HepG2 (cell line): ENCODE measurements at regions not wholly inside any gene's neighbourhood (a gene's known extent, or its start where the extent isn't known, plus 50 kb on each side); places are given as distances from the start of the nearest gene placed in this dataset.

Experiments used
- ATAC-seq: fragments of 200-7000 bp; cut with Tn5 transposase; 3 replicates; pipeline ENCODE4 v1.9.1; 2020; ENCODE audit warnings: mild to moderate bottlenecking, moderate library complexity
- BruUV-seq: library from RNA; stranded (reverse); fragments of 400-500 nt; replicated peaks from 2 replicates; lab custom pipeline; 2021; lab: Mats Ljungman, UMichigan
- CTCF ChIA-PET: fragments of 300-600 bp; formaldehyde crosslinking; extraction: SDS; loops from one replicate; lab custom pipeline; 2021; ENCODE audit warnings: low total read pairs, inconsistent platforms, low intra/inter-chr PET ratio; lab: Yijun Ruan, JAX
- POLR2A ChIA-PET: fragments of 350-600 bp; sonication (Branson Sonifier 250); formaldehyde crosslinking; loops from one replicate; lab custom pipeline; 2020; ENCODE audit warnings: antibody characterized with exemption, inconsistent platforms; lab: Yijun Ruan, JAX
- DNase-seq: peaks from one replicate; pipeline ENCODE4 v3.0.0-alpha.2; 2015; ENCODE audit warnings: low spot score
- FAIRE-seq: peaks from 3 replicates; lab custom pipeline; 2011; peaks lifted over from hg19 to GRCh38; lab: Jason Lieb, UNC
- H2AFZ ChIP-seq: one replicate; pipeline ENCODE4 v1.6.1; 2011; ENCODE audit warnings: low read length, inconsistent platforms
- H3K27ac ChIP-seq: fragments of 300-600 bp; 3 replicates; pipeline ENCODE4 v1.8.0; 2011; ENCODE audit warnings: mixed run types, mild to moderate bottlenecking, mixed read lengths, low read length, inconsistent platforms; ENCODE audit not compliant: insufficient read depth; ENCODE audit errors: extremely low read length
- H3K27me3 ChIP-seq, 2 experiments: fragments of 200-600 bp in 1 of 2; 2 replicates in 1 of 2; 3 replicates in 1 of 2; pipeline versions ENCODE4 v1.6.0 to v1.8.0; 2011; ENCODE audit warnings: low read length in 2 of 2, mild to moderate bottlenecking in 2 of 2, moderate library complexity in 2 of 2, inconsistent platforms in 1 of 2; ENCODE audit not compliant: insufficient read depth in 2 of 2, control insufficient read depth in 1 of 2
- H3K36me3 ChIP-seq, 2 experiments: fragments of 200-600 bp in 1 of 2; replicated peaks in 1 of 2; 2 replicates in 1 of 2; 3 replicates in 1 of 2; pipeline versions ENCODE4 v1.5.1 to v1.8.0; 2011; ENCODE audit warnings: low read length in 2 of 2, inconsistent platforms in 1 of 2; ENCODE audit not compliant: insufficient read depth in 2 of 2, control insufficient read depth in 1 of 2
- H3K4me1 ChIP-seq: 2 replicates; pipeline ENCODE4 v1.5.1; 2012; ENCODE audit warnings: low read length, inconsistent platforms; ENCODE audit not compliant: insufficient read depth
- H3K4me2 ChIP-seq: 2 replicates; pipeline ENCODE4 v1.6.0; 2011; ENCODE audit warnings: low read depth, low read length, inconsistent platforms
- H3K4me3 ChIP-seq, 3 experiments: fragments of 200-600 bp in 1 of 3; sonication (generic), shearing (Covaris generic) in 1 of 3; replicated peaks in 1 of 3; 2 replicates each; pipeline ENCODE4 v1.5.1; 2011 to 2016; ENCODE audit warnings: low read length in 3 of 3, inconsistent platforms in 2 of 3, low read depth in 2 of 3, mild to moderate bottlenecking in 2 of 3, control low read depth in 1 of 3, mixed read lengths in 1 of 3; ENCODE audit not compliant: insufficient read depth in 1 of 3
- H3K79me2 ChIP-seq: one replicate; pipeline ENCODE4 v1.6.1; 2011; ENCODE audit warnings: low read length, inconsistent platforms; ENCODE audit not compliant: insufficient read depth
- H3K9ac ChIP-seq: 2 replicates; pipeline ENCODE4 v1.6.0; 2011; ENCODE audit warnings: mild to moderate bottlenecking, low read depth, low read length, inconsistent platforms; ENCODE audit not compliant: insufficient read depth
- H3K9me3 ChIP-seq: 2 replicates; pipeline ENCODE4 v1.5.1; 2012; ENCODE audit warnings: mild to moderate bottlenecking, low read length
- H4K20me1 ChIP-seq: 2 replicates; pipeline ENCODE4 v1.6.0; 2011; ENCODE audit warnings: inconsistent platforms, mild to moderate bottlenecking, low read length, moderate library complexity; ENCODE audit not compliant: insufficient read depth
- NFAT5 ChIP-seq: sonication (generic); formaldehyde crosslinking; IDR thresholded peaks from 2 replicates; pipeline ENCODE4 v1.4.0; 2020; ENCODE audit warnings: missing genetic modification reagents
- SKI ChIP-seq: fragments of 450-650 bp; IDR thresholded peaks from one replicate; pipeline ENCODE4 v1.6.1; 2018; ENCODE audit warnings: mild to moderate bottlenecking; ENCODE audit not compliant: partially characterized antibody
- XRCC5 ChIP-seq: fragments of 200-400 bp; formaldehyde crosslinking; optimal IDR thresholded peaks from 2 replicates; pipeline ENCODE3; 2017; ENCODE audit warnings: mild to moderate bottlenecking, low read length
- ZNF205 ChIP-seq: IDR thresholded peaks from 2 replicates; pipeline ENCODE4 v1.6.1; 2018; ENCODE audit warnings: missing biosample characterization, missing genetic modification reagents
- ZNF350 ChIP-seq: sonication (generic); formaldehyde crosslinking; IDR thresholded peaks from 2 replicates; pipeline ENCODE4 v1.4.0; 2020; ENCODE audit warnings: mild to moderate bottlenecking, low read depth, missing genetic modification reagents, borderline replicate concordance
- ZNF558 ChIP-seq: sonication (generic); formaldehyde crosslinking; IDR thresholded peaks from 2 replicates; pipeline ENCODE4 v1.9.0; 2022; ENCODE audit warnings: mild to moderate bottlenecking, missing genetic modification reagents, borderline replicate concordance
- ZNF614 ChIP-seq: IDR thresholded peaks from 2 replicates; pipeline ENCODE4 v1.6.1; 2018; ENCODE audit warnings: missing biosample characterization, missing genetic modification reagents, inconsistent platforms, borderline replicate concordance
- WGBS: methylation state at CpG from one replicate; pipeline ENCODE4 v1.1.6; 2017; ENCODE audit warnings: low lambda C conversion rate; 5-methylcytosine and 5-hydroxymethylcytosine counted together
- in situ Hi-C: cut with HindIII; loops from 2 replicates; pipeline ENCODE4 v1.10.0; 2017; ENCODE audit warnings: low pct_unique_long_range_greater_than_20kb; ENCODE audit not compliant: extremely low pct_ligation_motif_present
- intact Hi-C: fragments of 100-400 bp; cut with micrococcal nuclease; formaldehyde crosslinking; loops from one replicate; pipeline ENCODE4 v1.10.0; 2022; ENCODE audit not compliant: unreplicated experiment
- TF ChIP-seq, protein P1 (sequence below): sonication (generic); formaldehyde crosslinking; IDR thresholded peaks from 2 replicates; pipeline ENCODE4 v1.4.0; 2020; ENCODE audit warnings: missing genetic modification reagents, low read depth, mild to moderate bottlenecking, borderline replicate concordance
- TF ChIP-seq, protein P2 (sequence below): sonication (generic); formaldehyde crosslinking; IDR thresholded peaks from 2 replicates; pipeline ENCODE4 v1.4.0; 2020; ENCODE audit warnings: mild to moderate bottlenecking, missing genetic modification reagents

DNA sequence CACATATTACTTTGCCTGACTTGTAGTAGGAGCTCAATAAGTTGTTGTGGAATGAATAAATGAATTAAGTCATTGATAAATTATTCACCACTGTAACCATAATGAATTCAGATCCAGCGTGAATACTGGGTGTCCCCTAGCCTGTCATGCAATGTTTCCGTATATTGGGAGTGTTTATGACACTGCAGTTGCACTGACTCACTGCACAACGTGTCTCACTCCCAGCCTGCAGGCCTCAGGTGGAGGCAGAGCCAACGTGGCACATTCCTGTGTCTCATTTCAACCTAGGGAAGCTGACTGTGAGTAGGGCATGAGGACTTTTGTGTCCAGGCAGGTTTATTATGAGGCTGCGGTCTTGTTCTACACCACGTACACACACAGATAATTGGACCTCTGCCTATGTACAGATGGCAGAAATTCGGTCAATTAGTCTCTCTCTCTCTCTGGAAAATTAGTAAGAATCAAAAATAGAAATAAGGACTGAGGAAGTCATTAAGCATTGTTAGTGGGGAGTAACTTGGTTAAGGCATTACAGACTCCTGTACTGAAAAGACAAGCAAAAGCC, 299.1 kb upstream of the IGFBP3 start:
- intact Hi-C loops (no loop called here), in situ Hi-C loops (no loop called here)
- Histone ChIP-seq H3K79me2 (no peaks in the 10 kb centered on the region), H3K27me3 (peaks cover 0 to 6% of the 10 kb centered on the region in 2 experiments; a peak in 1 of 5 replicates), H3K27ac (no peak overlapping the region), H3K36me3 (no peaks in the 10 kb centered on the region), H4K20me1 (no peaks in the 10 kb centered on the region), H3K4me2 (no peak overlapping the region), H3K4me1 (peaks cover 19% of the 10 kb centered on the region), H3K4me3 (no peak overlapping the region), H3K9me3 (no peaks in the 10 kb centered on the region)
- no peak for FAIRE-seq
- BruUV-seq: no TSS peak
- 14% methylated on average over 7 of the region's 7 CpGs for WGBS
- TF ChIP-seq, protein P1, sequence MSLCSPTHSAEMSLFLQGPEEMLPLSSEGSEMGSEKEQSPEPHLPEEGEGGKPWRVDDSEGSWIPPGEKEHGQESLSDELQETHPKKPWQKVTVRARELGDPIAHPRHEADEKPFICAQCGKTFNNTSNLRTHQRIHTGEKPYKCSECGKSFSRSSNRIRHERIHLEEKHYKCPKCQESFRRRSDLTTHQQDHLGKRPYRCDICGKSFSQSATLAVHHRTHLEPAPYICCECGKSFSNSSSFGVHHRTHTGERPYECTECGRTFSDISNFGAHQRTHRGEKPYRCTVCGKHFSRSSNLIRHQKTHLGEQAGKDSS (CRISPR knock-in tag): no peak
- TF ChIP-seq ZNF558 (CRISPR knock-in tag) (no peak), SKI (no peak), ZNF614 (CRISPR knock-in tag) (no peak)
- TF ChIP-seq, all 625 proteins: peak for 0
- Histone ChIP-seq H2AFZ (no peak overlapping the region), H3K9ac (no peak overlapping the region)
- ChIA-PET POLR2A (no interaction called here), CTCF (no interaction called here)
- no peak for DNase-seq
- no peak for ATAC-seq

DNA sequence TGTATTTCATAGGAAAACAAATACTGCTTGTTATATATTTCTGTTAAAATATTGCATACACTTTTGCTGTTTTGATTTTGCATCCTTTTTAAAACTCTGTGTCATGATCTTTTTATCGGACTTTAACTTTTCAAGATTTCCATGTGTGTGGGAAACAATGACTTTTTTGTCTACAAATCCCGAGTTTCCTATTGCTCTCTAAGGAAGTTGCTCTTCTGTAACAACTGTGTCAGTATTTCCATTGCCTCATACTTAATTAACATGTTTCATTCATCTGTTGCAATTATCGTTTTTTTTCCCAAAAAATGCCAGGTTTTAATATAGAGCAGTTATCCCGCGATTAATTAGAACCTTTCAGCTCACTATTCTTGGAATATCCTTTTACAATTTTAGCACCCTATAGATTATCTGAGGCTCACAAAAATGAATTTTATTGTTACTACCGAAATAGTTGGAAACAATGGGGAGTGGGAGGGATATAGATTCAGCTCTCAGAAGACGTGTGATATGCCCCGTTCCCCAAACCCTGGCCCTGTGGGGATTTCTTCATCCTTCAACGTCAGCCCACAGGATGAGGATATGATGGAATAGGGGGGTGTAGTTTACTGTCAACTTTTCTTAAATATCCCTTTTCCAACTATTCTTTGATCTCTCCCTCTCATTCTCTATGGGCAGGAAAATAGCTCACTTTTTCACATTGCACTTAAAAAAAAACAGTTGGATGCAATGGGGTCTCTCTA, 297.6 kb upstream of the IGFBP3 start:
- FAIRE-seq: no peak
- H3K9me3 ChIP-seq: no peaks in the 10 kb centered on the region
- WGBS: 50% methylated on average over 9 of the region's 9 CpGs
- H3K4me3 ChIP-seq: no peak overlapping the region
- no peaks in the 10 kb centered on the region for H3K79me2 ChIP-seq
- no peak overlapping the region for H3K9ac ChIP-seq
- no peak overlapping the region for H3K27ac ChIP-seq
- peaks cover 0 to 6% of the 10 kb centered on the region in 2 experiments; a peak in 1 of 5 replicates for H3K27me3 ChIP-seq
- ChIA-PET POLR2A (no interaction called here), CTCF (no interaction called here)
- no peak overlapping the region for H2AFZ ChIP-seq
- in situ Hi-C loops: no loop called here
- H3K36me3 ChIP-seq: no peaks in the 10 kb centered on the region
- ATAC-seq: no peak
- H3K4me2 ChIP-seq: no peak overlapping the region
- no peak for DNase-seq
- H4K20me1 ChIP-seq: no peaks in the 10 kb centered on the region
- H3K4me1 ChIP-seq: peaks cover 23% of the 10 kb centered on the region
- intact Hi-C loops: loop anchor here (5.0 to 10.0 kb wide), 2 partner anchors 246 to 294 kb away; partner anchors contain the start of gene IGFBP3
- no TSS peak for BruUV-seq
- TF ChIP-seq ZNF205 (CRISPR knock-in tag) (no peak), NFAT5 (CRISPR knock-in tag) (no peak), XRCC5 (no peak), ZNF350 (no peak)
- TF ChIP-seq, protein P2, sequence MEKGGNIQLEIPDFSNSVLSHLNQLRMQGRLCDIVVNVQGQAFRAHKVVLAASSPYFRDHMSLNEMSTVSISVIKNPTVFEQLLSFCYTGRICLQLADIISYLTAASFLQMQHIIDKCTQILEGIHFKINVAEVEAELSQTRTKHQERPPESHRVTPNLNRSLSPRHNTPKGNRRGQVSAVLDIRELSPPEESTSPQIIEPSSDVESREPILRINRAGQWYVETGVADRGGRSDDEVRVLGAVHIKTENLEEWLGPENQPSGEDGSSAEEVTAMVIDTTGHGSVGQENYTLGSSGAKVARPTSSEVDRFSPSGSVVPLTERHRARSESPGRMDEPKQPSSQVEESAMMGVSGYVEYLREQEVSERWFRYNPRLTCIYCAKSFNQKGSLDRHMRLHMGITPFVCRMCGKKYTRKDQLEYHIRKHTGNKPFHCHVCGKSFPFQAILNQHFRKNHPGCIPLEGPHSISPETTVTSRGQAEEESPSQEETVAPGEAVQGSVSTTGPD (CRISPR knock-in tag): no peak
